IPS DF 19.7 (cell line): ENCODE measurements at regions not wholly inside any gene's neighbourhood (a gene's known extent, or its start where the extent isn't known, plus 50 kb on each side); places are given as distances from the start of the nearest gene placed in this dataset.

Experiments
- DNase-seq: peaks from one replicate; pipeline ENCODE4 v3.0.0-alpha.2; 2013; ENCODE audit warnings: low read depth, low spot score

DNA sequence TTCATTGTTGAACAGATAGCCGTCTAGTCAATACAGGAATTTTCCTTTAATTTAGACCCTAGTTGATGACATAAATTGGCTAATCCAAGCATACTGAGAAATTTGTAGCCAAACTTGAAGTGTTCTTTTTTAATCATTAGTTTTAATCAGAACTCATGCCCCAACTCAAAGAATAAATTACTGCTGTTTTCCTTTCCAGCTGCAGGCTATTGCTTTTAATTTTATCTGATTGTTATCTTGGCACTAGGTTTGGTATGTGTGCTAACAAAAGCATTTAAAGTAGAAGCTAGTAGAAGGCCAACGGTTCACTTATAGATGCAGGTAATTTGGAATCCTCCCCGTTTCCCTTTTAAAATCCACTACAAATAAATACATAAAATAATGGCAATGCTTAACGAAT, 188.5 kb downstream of the CD109 start:
- DNase-seq, result no peak

DNA sequence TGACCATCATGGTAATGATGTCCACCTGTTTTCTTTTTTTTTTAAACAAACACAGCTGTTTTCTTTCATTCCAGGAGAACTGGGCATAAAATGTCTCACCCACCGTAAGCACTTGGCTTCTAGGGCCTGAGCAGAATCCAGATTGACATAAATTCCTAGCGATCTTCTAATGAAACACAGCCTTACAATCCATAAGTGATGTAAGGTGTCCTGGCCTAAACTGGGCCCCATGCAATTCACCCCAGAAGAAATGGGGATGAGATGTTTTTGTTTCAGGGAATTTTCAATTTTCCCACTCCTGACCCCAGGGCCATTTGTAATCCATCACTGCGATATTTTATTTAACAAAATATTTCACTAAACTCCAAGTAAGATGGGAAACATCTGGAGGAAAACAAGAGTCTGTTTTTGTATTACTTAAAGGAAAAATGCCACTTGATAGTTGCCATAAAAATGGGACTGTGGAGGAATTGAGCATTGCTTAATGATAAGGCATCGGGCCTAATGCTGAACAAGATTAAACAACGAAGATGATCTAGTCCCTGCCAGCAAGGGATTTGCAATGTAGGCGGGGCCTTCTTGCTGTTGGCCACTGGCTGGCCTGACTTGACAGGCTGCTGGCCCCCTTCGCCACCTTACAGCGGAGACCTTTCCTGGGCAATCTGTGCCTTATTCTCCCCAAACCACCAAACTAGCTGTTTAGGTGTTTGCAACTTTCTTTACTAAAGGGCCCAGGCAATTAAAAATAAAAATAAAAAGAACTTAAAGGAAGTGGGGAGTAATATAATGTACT, 183.7 kb downstream of the CD109 start:
- no peak for DNase-seq

DNA sequence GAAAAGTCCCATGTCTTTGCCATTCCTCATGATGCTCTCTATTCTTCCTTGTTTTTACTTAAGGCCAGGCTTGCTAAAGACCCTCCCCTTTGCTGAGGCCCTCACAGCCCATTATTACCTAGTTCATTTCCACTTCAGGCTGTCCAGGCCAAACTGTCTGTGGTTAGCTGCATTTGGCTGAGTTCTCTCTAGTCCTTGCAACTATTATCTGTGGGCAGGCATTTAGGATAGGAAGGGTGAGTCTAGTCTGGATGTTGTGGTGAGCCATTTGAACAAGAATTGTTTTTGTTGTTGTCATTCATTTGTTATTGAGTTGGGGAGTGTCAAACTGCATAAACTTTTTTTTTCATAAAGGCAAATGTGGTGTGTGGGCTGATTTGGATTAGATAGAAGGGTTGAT, 182.4 kb downstream of the CD109 start:
- DNase-seq, result no peak
